NCI-H446 treated with DMSO at 0.1 percent for 48 hours (cell line): ENCODE measurements at regions not wholly inside any gene's neighbourhood (a gene's known extent, or its start where the extent isn't known, plus 50 kb on each side); places are given as distances from the start of the nearest gene placed in this dataset.
"Not testable (repeated sequence)": the region's sequence is repeated elsewhere in the genome, so short reads cannot be mapped to it uniquely, and the experiment has no call there.

Experiments used
- DNase-seq: peaks from one replicate; lab custom pipeline; 2025; lab: John Stamatoyannopoulos, UW

GRCh38 chrX:125680366-125680765, 360.7 kb downstream of the TEX13C start:
- DNase-seq = no peak

GRCh38 chrX:125681058-125681457, 361.4 kb downstream of the TEX13C start:
- no peak for DNase-seq

GRCh38 chrX:125681507-125681906, 361.8 kb downstream of the TEX13C start:
- no peak for DNase-seq

GRCh38 chrX:125690522-125690921, 370.9 kb downstream of the TEX13C start:
- DNase-seq = not testable (repeated sequence)

- no peak for DNase-seq
Observed at GRCh38 chrX:125694171-125694570, 374.5 kb downstream of the TEX13C start.

- DNase-seq = no peak
Observed at GRCh38 chrX:125709074-125709473, 389.4 kb downstream of the TEX13C start.

GRCh38 chrX:125709532-125709931, 389.9 kb downstream of the TEX13C start:
- no peak for DNase-seq

GRCh38 chrX:125710403-125711062, 390.9 kb downstream of the TEX13C start:
- no peak for DNase-seq

- no peak for DNase-seq
Observed at GRCh38 chrX:125711103-125711502, 391.4 kb downstream of the TEX13C start.

GRCh38 chrX:125713633-125714032, 394.0 kb downstream of the TEX13C start:
- DNase-seq = no peak

- no peak for DNase-seq
Observed at GRCh38 chrX:125727117-125727516, 407.4 kb downstream of the TEX13C start.

- DNase-seq = no peak
Observed at GRCh38 chrX:125736008-125736729, 416.5 kb downstream of the TEX13C start.

- DNase-seq = no peak
Observed at GRCh38 chrX:125742811-125743210, 423.1 kb downstream of the TEX13C start.

GRCh38 chrX:125744914-125745313, 421.2 kb downstream of the DCAF12L2 start:
- no peak for DNase-seq

- peak; percentile 0 for DNase-seq
Observed at GRCh38 chrX:125757794-125758564, 408.1 kb downstream of the DCAF12L2 start.

- DNase-seq = no peak
Observed at GRCh38 chrX:125758819-125759218, 407.3 kb downstream of the DCAF12L2 start.

GRCh38 chrX:125762954-125763353, 403.1 kb downstream of the DCAF12L2 start:
- DNase-seq = no peak

GRCh38 chrX:125765347-125765746, 400.7 kb downstream of the DCAF12L2 start:
- no peak for DNase-seq

GRCh38 chrX:125769628-125770027, 396.5 kb downstream of the DCAF12L2 start:
- DNase-seq = no peak

- DNase-seq = no peak
Observed at GRCh38 chrX:125778261-125778660, 387.8 kb downstream of the DCAF12L2 start.

- DNase-seq = no peak
Observed at GRCh38 chrX:125782184-125782583, 383.9 kb downstream of the DCAF12L2 start.

GRCh38 chrX:125786316-125786715, 379.8 kb downstream of the DCAF12L2 start:
- DNase-seq = no peak

GRCh38 chrX:125791787-125792186, 374.3 kb downstream of the DCAF12L2 start:
- DNase-seq = no peak
